Stimulated activated memory B cell treated with anti-CD40 and anti-IgM and Interleukin-4, amounts not matched to agents 10 μg/mL and 1 μg/mL and 100 μg/mL, for 72 hours (primary cell): ENCODE measurements at regions not wholly inside any gene's neighbourhood (a gene's known extent, or its start where the extent isn't known, plus 50 kb on each side); places are given as distances from the start of the nearest gene placed in this dataset.
"Not testable (repeated sequence)": the region's sequence is repeated elsewhere in the genome, so short reads cannot be mapped to it uniquely, and the experiment has no call there.

Experiments used
- ATAC-seq: fragments of 150-1000 bp; cut with Tn5 transposase; 2 replicates; pipeline ENCODE4 v1.10.0; 2021
- H3K27ac Mint-ChIP-seq: one replicate; pipeline ENCODE4 v1.8.0; 2022; ENCODE audit warnings: mild to moderate bottlenecking, mixed read lengths
- H3K27me3 Mint-ChIP-seq: one replicate; pipeline ENCODE4 v1.8.0; 2022; ENCODE audit warnings: mixed read lengths
- H3K36me3 Mint-ChIP-seq: one replicate; pipeline ENCODE4 v1.8.0; 2022; ENCODE audit warnings: mixed read lengths
- H3K4me1 Mint-ChIP-seq: one replicate; pipeline ENCODE4 v1.8.0; 2022; ENCODE audit warnings: mixed read lengths
- H3K4me3 Mint-ChIP-seq: one replicate; pipeline ENCODE4 v1.8.0; 2022; ENCODE audit warnings: mild to moderate bottlenecking, moderate library complexity, mixed read lengths
- H3K9me3 Mint-ChIP-seq: one replicate; pipeline ENCODE4 v1.8.0; 2022; ENCODE audit warnings: mixed read lengths

- not testable (repeated sequence) for ATAC-seq, H3K4me1 Mint-ChIP-seq, H3K27ac Mint-ChIP-seq, H3K4me3 Mint-ChIP-seq, H3K9me3 Mint-ChIP-seq, H3K27me3 Mint-ChIP-seq, H3K36me3 Mint-ChIP-seq
Measured at GRCh38 chr2:90248400-90248799, 1556.9 kb downstream of the RPIA start.

- not testable (repeated sequence) for H3K36me3 Mint-ChIP-seq, H3K27me3 Mint-ChIP-seq, H3K27ac Mint-ChIP-seq, H3K4me3 Mint-ChIP-seq, ATAC-seq, H3K9me3 Mint-ChIP-seq, H3K4me1 Mint-ChIP-seq
Measured at GRCh38 chr2:90250350-90250749, 1558.9 kb downstream of the RPIA start.

GRCh38 chr2:90251576-90251975 lies 1560.1 kb downstream of the RPIA start:
- Mint-ChIP-seq H3K9me3 (peaks cover 10% of the 10 kb centered on the region), H3K27me3 (peaks cover 20% of the 10 kb centered on the region)
- H3K4me1 Mint-ChIP-seq, ATAC-seq, H3K36me3 Mint-ChIP-seq, H3K4me3 Mint-ChIP-seq, H3K27ac Mint-ChIP-seq: not testable (repeated sequence)

GRCh38 chr2:90253306-90253705 lies 1561.8 kb downstream of the RPIA start:
- not testable (repeated sequence) for H3K36me3 Mint-ChIP-seq, H3K27ac Mint-ChIP-seq, H3K4me3 Mint-ChIP-seq, H3K4me1 Mint-ChIP-seq, ATAC-seq
- Mint-ChIP-seq H3K9me3 (peaks cover 27% of the 10 kb centered on the region), H3K27me3 (peaks cover 38% of the 10 kb centered on the region)

GRCh38 chr2:90266888-90267287 lies 1575.4 kb downstream of the RPIA start:
- not testable (repeated sequence) for H3K36me3 Mint-ChIP-seq, H3K27ac Mint-ChIP-seq, H3K27me3 Mint-ChIP-seq, H3K9me3 Mint-ChIP-seq, ATAC-seq, H3K4me3 Mint-ChIP-seq, H3K4me1 Mint-ChIP-seq

- not testable (repeated sequence) for H3K4me1 Mint-ChIP-seq, H3K36me3 Mint-ChIP-seq, H3K4me3 Mint-ChIP-seq, ATAC-seq, H3K27ac Mint-ChIP-seq, H3K27me3 Mint-ChIP-seq, H3K9me3 Mint-ChIP-seq
Measured at GRCh38 chr2:90287751-90288150, 1596.3 kb downstream of the RPIA start.

- not testable (repeated sequence) for H3K4me1 Mint-ChIP-seq, H3K9me3 Mint-ChIP-seq, H3K27ac Mint-ChIP-seq, ATAC-seq, H3K36me3 Mint-ChIP-seq, H3K27me3 Mint-ChIP-seq, H3K4me3 Mint-ChIP-seq
Measured at GRCh38 chr2:90288396-90288795, 1596.9 kb downstream of the RPIA start.

- ATAC-seq, H3K9me3 Mint-ChIP-seq, H3K27ac Mint-ChIP-seq, H3K27me3 Mint-ChIP-seq, H3K4me3 Mint-ChIP-seq, H3K4me1 Mint-ChIP-seq, H3K36me3 Mint-ChIP-seq: not testable (repeated sequence)
Measured at GRCh38 chr2:90289291-90289980, 1598.0 kb downstream of the RPIA start.

GRCh38 chr2:90290701-90291100 lies 1599.2 kb downstream of the RPIA start:
- H3K4me3 Mint-ChIP-seq, H3K36me3 Mint-ChIP-seq, H3K27ac Mint-ChIP-seq, ATAC-seq, H3K9me3 Mint-ChIP-seq, H3K4me1 Mint-ChIP-seq, H3K27me3 Mint-ChIP-seq: not testable (repeated sequence)

GRCh38 chr2:90291168-90291883 lies 1599.9 kb downstream of the RPIA start:
- H3K4me3 Mint-ChIP-seq, result not testable (repeated sequence)

GRCh38 chr2:90291934-90292333 lies 1600.5 kb downstream of the RPIA start:
- H3K27ac Mint-ChIP-seq, H3K4me3 Mint-ChIP-seq, H3K27me3 Mint-ChIP-seq, H3K9me3 Mint-ChIP-seq, H3K4me1 Mint-ChIP-seq, H3K36me3 Mint-ChIP-seq, ATAC-seq: not testable (repeated sequence)

More at GRCh38 chr2:90291168-90291883, 1599.9 kb downstream of the RPIA start:
- not testable (repeated sequence) for H3K9me3 Mint-ChIP-seq, H3K36me3 Mint-ChIP-seq, H3K27me3 Mint-ChIP-seq, H3K4me1 Mint-ChIP-seq, ATAC-seq, H3K27ac Mint-ChIP-seq

- not testable (repeated sequence) for H3K36me3 Mint-ChIP-seq, H3K4me1 Mint-ChIP-seq, H3K27ac Mint-ChIP-seq, H3K9me3 Mint-ChIP-seq, H3K27me3 Mint-ChIP-seq, H3K4me3 Mint-ChIP-seq, ATAC-seq
Measured at GRCh38 chr2:90292451-90292850, 1601.0 kb downstream of the RPIA start.

- H3K27ac Mint-ChIP-seq, ATAC-seq, H3K4me1 Mint-ChIP-seq, H3K9me3 Mint-ChIP-seq, H3K27me3 Mint-ChIP-seq, H3K4me3 Mint-ChIP-seq, H3K36me3 Mint-ChIP-seq: not testable (repeated sequence)
Measured at GRCh38 chr2:90293224-90293623, 1601.8 kb downstream of the RPIA start.

- not testable (repeated sequence) for H3K4me1 Mint-ChIP-seq, ATAC-seq, H3K4me3 Mint-ChIP-seq, H3K27me3 Mint-ChIP-seq, H3K9me3 Mint-ChIP-seq, H3K27ac Mint-ChIP-seq, H3K36me3 Mint-ChIP-seq
Measured at GRCh38 chr2:90293806-90294205, 1602.3 kb downstream of the RPIA start.

- H3K36me3 Mint-ChIP-seq, result not testable (repeated sequence)
Measured at GRCh38 chr2:90295036-90295750, 1603.7 kb downstream of the RPIA start.

GRCh38 chr2:90296484-90296777 lies 1605.0 kb downstream of the RPIA start:
- not testable (repeated sequence) for H3K4me1 Mint-ChIP-seq, H3K27ac Mint-ChIP-seq, ATAC-seq, H3K9me3 Mint-ChIP-seq, H3K36me3 Mint-ChIP-seq, H3K4me3 Mint-ChIP-seq, H3K27me3 Mint-ChIP-seq

More at GRCh38 chr2:90295036-90295750, 1603.7 kb downstream of the RPIA start:
- not testable (repeated sequence) for H3K27ac Mint-ChIP-seq, H3K4me1 Mint-ChIP-seq, H3K27me3 Mint-ChIP-seq, ATAC-seq, H3K4me3 Mint-ChIP-seq, H3K9me3 Mint-ChIP-seq
